IMR-90 (cell line): ENCODE measurements at regions not wholly inside any gene's neighbourhood (a gene's known extent, or its start where the extent isn't known, plus 50 kb on each side); places are given as distances from the start of the nearest gene placed in this dataset.

Experiments
- ATAC-seq: fragments of 200-7000 bp; cut with Tn5 transposase; 2 replicates; pipeline ENCODE4 v1.9.1; 2020; ENCODE audit warnings: low read depth, mild to moderate bottlenecking, moderate library complexity
- BruUV-seq: library from RNA; stranded (reverse); fragments of 400-500 nt; replicated peaks from 2 replicates; lab custom pipeline; 2021; lab: Mats Ljungman, UMichigan
- CTCF ChIA-PET: fragments of 300-600 bp; formaldehyde crosslinking; extraction: SDS; loops from one replicate; lab custom pipeline; 2021; ENCODE audit warnings: antibody characterized with exemption; lab: Yijun Ruan, JAX
- POLR2A ChIA-PET: fragments of 300-600 bp; sonication (Branson Sonifier 250); formaldehyde crosslinking; loops from one replicate; lab custom pipeline; 2022; ENCODE audit warnings: antibody characterized with exemption; ENCODE audit not compliant: unreplicated experiment; lab: Charles Lee
- DNase-seq: peaks from one replicate; pipeline ENCODE4 v3.0.0; 2013
- H2AFZ ChIP-seq: replicated peaks from 2 replicates; pipeline ENCODE3; 2013; ENCODE audit warnings: low read length, mild to moderate bottlenecking; ENCODE audit not compliant: poor library complexity
- H2AK5ac ChIP-seq: 2 replicates; pipeline ENCODE4 v1.6.1; 2013; ENCODE audit warnings: low read depth, low read length, inconsistent platforms
- H2AK9ac ChIP-seq: replicated peaks from 2 replicates; pipeline ENCODE3; 2013; ENCODE audit warnings: mild to moderate bottlenecking, low read depth, low read length, moderate library complexity; ENCODE audit not compliant: poor library complexity
- H2BK120ac ChIP-seq: 2 replicates; pipeline ENCODE4 v1.6.1; 2013; ENCODE audit warnings: low read depth, low read length, inconsistent platforms
- H2BK15ac ChIP-seq: 3 replicates; pipeline ENCODE4 v1.6.1; 2013; ENCODE audit warnings: low read depth, low read length, inconsistent platforms
- H2BK20ac ChIP-seq: 2 replicates; pipeline ENCODE4 v1.6.1; 2013; ENCODE audit warnings: low read depth, mild to moderate bottlenecking, inconsistent platforms, low read length, moderate library complexity
- H2BK5ac ChIP-seq: 2 replicates; pipeline ENCODE4 v1.6.1; 2013; ENCODE audit warnings: mild to moderate bottlenecking, low read depth, low read length, inconsistent platforms; ENCODE audit not compliant: poor library complexity, severe bottlenecking
- H3K14ac ChIP-seq: replicated peaks from 2 replicates; pipeline ENCODE4 v1.6.1; 2013; ENCODE audit warnings: low read depth, low read length, inconsistent platforms
- H3K18ac ChIP-seq: 2 replicates; pipeline ENCODE4 v1.6.1; 2013; ENCODE audit warnings: low read depth, low read length, control low read depth
- H3K23ac ChIP-seq: 2 replicates; pipeline ENCODE4 v1.6.1; 2013; ENCODE audit warnings: low read depth, low read length, inconsistent platforms
- H3K27ac ChIP-seq: 2 replicates; pipeline ENCODE4 v1.5.1; 2013; ENCODE audit warnings: mild to moderate bottlenecking, control low read depth, low read length; ENCODE audit not compliant: insufficient read depth
- H3K27me3 ChIP-seq: 2 replicates; pipeline ENCODE4 v1.6.1; 2013; ENCODE audit warnings: low read length; ENCODE audit not compliant: control insufficient read depth, insufficient read depth
- H3K36me3 ChIP-seq: 2 replicates; pipeline ENCODE4 v1.6.1; 2013; ENCODE audit warnings: low read length, mixed read lengths; ENCODE audit not compliant: control insufficient read depth, insufficient read depth
- H3K4ac ChIP-seq: 2 replicates; pipeline ENCODE4 v1.6.1; 2013; ENCODE audit warnings: low read depth, low read length, inconsistent platforms
- H3K4me1 ChIP-seq: 2 replicates; pipeline ENCODE4 v1.6.1; 2013; ENCODE audit warnings: low read length, mixed read lengths; ENCODE audit not compliant: control insufficient read depth, insufficient read depth
- H3K4me2 ChIP-seq: 2 replicates; pipeline ENCODE4 v1.6.1; 2013; ENCODE audit warnings: low read depth, mild to moderate bottlenecking, control low read depth, low read length, moderate library complexity
- H3K4me3 ChIP-seq: 2 replicates; pipeline ENCODE4 v1.5.1; 2013; ENCODE audit warnings: low read depth, mild to moderate bottlenecking, control low read depth, low read length, moderate library complexity; ENCODE audit not compliant: insufficient read depth
- H3K56ac ChIP-seq: 2 replicates; pipeline ENCODE4 v1.6.1; 2013; ENCODE audit warnings: low read length, inconsistent platforms; ENCODE audit not compliant: insufficient read depth; ENCODE audit errors: extremely low read depth
- H3K79me1 ChIP-seq, 2 experiments: 2 replicates each; pipeline ENCODE4 v1.6.1; 2013; ENCODE audit warnings: low read length in 2 of 2, inconsistent platforms in 1 of 2, low read depth in 1 of 2
- H3K9ac ChIP-seq: 2 replicates; pipeline ENCODE4 v1.6.1; 2013; ENCODE audit warnings: low read depth, low read length, control low read depth
- H3K9me1 ChIP-seq: 2 replicates; pipeline ENCODE4 v1.6.1; 2013; ENCODE audit warnings: low read length, inconsistent platforms; ENCODE audit not compliant: insufficient read depth
- H3K9me3 ChIP-seq: 2 replicates; pipeline ENCODE4 v1.6.1; 2013; ENCODE audit warnings: low read length; ENCODE audit not compliant: control insufficient read depth, insufficient read depth
- H4K20me1 ChIP-seq: 2 replicates; pipeline ENCODE4 v1.6.1; 2013; ENCODE audit warnings: low read length, inconsistent platforms; ENCODE audit not compliant: insufficient read depth
- H4K5ac ChIP-seq: 2 replicates; pipeline ENCODE4 v1.6.1; 2013; ENCODE audit warnings: mild to moderate bottlenecking, low read depth, low read length, control low read depth
- H4K8ac ChIP-seq, 2 experiments: 2 replicates each; pipeline ENCODE4 v1.6.1; 2013; ENCODE audit warnings: low read depth in 2 of 2, low read length in 2 of 2, control low read depth in 1 of 2, inconsistent platforms in 1 of 2
- H4K91ac ChIP-seq: 2 replicates; pipeline ENCODE4 v1.6.1; 2013; ENCODE audit warnings: low read depth, low read length, inconsistent platforms; ENCODE audit not compliant: insufficient read depth
- CEBPB ChIP-seq: IDR thresholded peaks from 2 replicates; pipeline ENCODE4 v1.6.1; 2012; ENCODE audit warnings: low read depth, low read length, improper control_type of control experiment
- FOS ChIP-seq: fragments of 150-350 bp; IDR thresholded peaks from 2 replicates; pipeline ENCODE4 v1.6.1; 2016; ENCODE audit warnings: low read depth, low read length
- RAD21 ChIP-seq: IDR thresholded peaks from 2 replicates; pipeline ENCODE4 v1.6.1; 2012; ENCODE audit warnings: low read length, improper control_type of control experiment
- SMC3 ChIP-seq: fragments of 150-350 bp; IDR thresholded peaks from 2 replicates; pipeline ENCODE4 v1.6.1; 2016; ENCODE audit warnings: low read depth, mild to moderate bottlenecking, antibody characterized with exemption, low read length, moderate library complexity
- WGBS, 2 experiments: methylation state at CpG; one replicate each; pipeline versions ENCODE4 v1.1.5 to v1.1.7; 2013; ENCODE audit warnings: missing lambda C conversion rate in 2 of 2; ENCODE audit not compliant: insufficient read length in 1 of 2; ENCODE audit errors: extremely low coverage in 2 of 2; 5-methylcytosine and 5-hydroxymethylcytosine counted together
- dilution Hi-C: fragments of 300-500 bp; cut with HindIII; formaldehyde crosslinking; loops from one replicate; pipeline ENCODE4 v1.14.3; 2018; ENCODE audit warnings: low sequenced_read_pairs; ENCODE audit not compliant: unreplicated experiment
- in situ Hi-C: fragments of 300-500 bp; cut with MboI; formaldehyde crosslinking; loops from 3 replicates; pipeline ENCODE4 v1.14.3; 2019; ENCODE audit warnings: low sequenced_read_pairs, inconsistent platforms, mixed read lengths
- intact Hi-C: fragments of 100-400 bp; cut with micrococcal nuclease; formaldehyde crosslinking; loops from 2 replicates; pipeline ENCODE4 v1.10.0; 2022

GRCh38 chr4:66564901-66565651 is 894.8 kb upstream of the EPHA5 start:
- H3K4me1 ChIP-seq = no peaks in the 10 kb centered on the region; the same call in 1 of the 2 replicates
- peak overlapping the region; percentile 84 for H2BK5ac ChIP-seq
- H3K23ac ChIP-seq = no peak overlapping the region
- peak overlapping the region; percentile 25; the same call in 1 of the 2 replicates for H3K14ac ChIP-seq
- peak overlapping the region; percentile 53 for H2BK120ac ChIP-seq
- no peaks in the 10 kb centered on the region for H3K9me1 ChIP-seq
- H3K9ac ChIP-seq = no peak overlapping the region
- peak overlapping the region; percentile 80; the same call in 1 of the 2 replicates for H4K5ac ChIP-seq
- TF ChIP-seq RAD21 (no peak), SMC3 (no peak), CEBPB (no peak), FOS (no peak)
- peak overlapping the region; percentile 42; the same call in 1 of the 2 replicates for H3K4me2 ChIP-seq
- peak; percentile 73 for DNase-seq
- no peak overlapping the region for H2AFZ ChIP-seq
- H4K91ac ChIP-seq = peak overlapping the region; percentile 51
- H2BK20ac ChIP-seq = peak overlapping the region; percentile 30
- no peaks in the 10 kb centered on the region for H4K20me1 ChIP-seq
- peak overlapping the region; percentile 72 to 74 for H4K8ac ChIP-seq
- intact Hi-C loops (no loop called here), in situ Hi-C loops (no loop called here), dilution Hi-C loops (no loop called here)
- H2AK9ac ChIP-seq = no peak overlapping the region
- no peaks in the 10 kb centered on the region for H3K79me1 ChIP-seq
- BruUV-seq = no TSS peak
- peak; percentile 48; the same call in 1 of the 2 replicates for ATAC-seq
- POLR2A ChIA-PET = no interaction called here
- H3K4ac ChIP-seq = peak overlapping the region; percentile 59
- H3K4me3 ChIP-seq = no peak overlapping the region
- peak overlapping the region; percentile 52; the same call in 1 of the 2 replicates for H3K56ac ChIP-seq
- no peaks in the 10 kb centered on the region for H3K9me3 ChIP-seq
- H3K18ac ChIP-seq = peak overlapping the region; percentile 89; the same call in 1 of the 2 replicates
- 34% methylated on average over 4 of the region's 12 CpGs; no CpG with 5 or more reads in 1 of the 2 experiments for WGBS, 2 experiments
- H2AK5ac ChIP-seq = no peak overlapping the region
- CTCF ChIA-PET = no interaction called here
- peak overlapping the region; percentile 28; the same call in 1 of the 3 replicates for H2BK15ac ChIP-seq
- no peaks in the 10 kb centered on the region for H3K27me3 ChIP-seq
- H3K27ac ChIP-seq = peak overlapping the region; percentile 47
- H3K36me3 ChIP-seq = no peaks in the 10 kb centered on the region
